H9 (cell line): ENCODE measurements at regions not wholly inside any gene's neighbourhood (a gene's known extent, or its start where the extent isn't known, plus 50 kb on each side); places are given as distances from the start of the nearest gene placed in this dataset.

Source experiments
- DNase-seq: peaks from one replicate; pipeline ENCODE4 v3.0.0-alpha.2; 2017
- H2AFZ ChIP-seq: one replicate; pipeline ENCODE4 v1.6.1; 2013; ENCODE audit warnings: mild to moderate bottlenecking, low read length, control low read depth, moderate library complexity
- H2AK5ac ChIP-seq: 2 replicates; pipeline ENCODE4 v1.6.1; 2013; ENCODE audit warnings: low read length, control low read depth, mixed read lengths; ENCODE audit not compliant: insufficient read length
- H2BK120ac ChIP-seq: one replicate; pipeline ENCODE4 v1.6.1; 2013; ENCODE audit warnings: low read depth, mild to moderate bottlenecking, low read length, control low read depth, inconsistent platforms; ENCODE audit not compliant: poor library complexity, severe bottlenecking
- H2BK12ac ChIP-seq: 2 replicates; pipeline ENCODE4 v1.6.1; 2013; ENCODE audit warnings: low read length, control low read depth, mixed read lengths, low read depth; ENCODE audit not compliant: insufficient read length
- H2BK15ac ChIP-seq: 2 replicates; pipeline ENCODE4 v1.6.1; 2013; ENCODE audit warnings: low read depth, low read length, control low read depth
- H2BK20ac ChIP-seq: one replicate; pipeline ENCODE4 v1.6.1; 2013; ENCODE audit warnings: low read depth, mild to moderate bottlenecking, low read length, control low read depth, inconsistent platforms; ENCODE audit not compliant: poor library complexity, severe bottlenecking
- H2BK5ac ChIP-seq: 2 replicates; pipeline ENCODE4 v1.6.1; 2013; ENCODE audit warnings: low read length, control low read depth, mixed read lengths; ENCODE audit not compliant: insufficient read length
- H3K14ac ChIP-seq: 2 replicates; pipeline ENCODE4 v1.6.1; 2013; ENCODE audit warnings: low read length, control low read depth; ENCODE audit not compliant: insufficient read depth
- H3K18ac ChIP-seq: 2 replicates; pipeline ENCODE4 v1.6.1; 2013; ENCODE audit warnings: low read depth, mild to moderate bottlenecking, mixed read lengths, low read length, control low read depth; ENCODE audit not compliant: insufficient read length
- H3K23ac ChIP-seq: 2 replicates; pipeline ENCODE4 v1.6.1; 2013; ENCODE audit warnings: low read length, control low read depth, mixed read lengths, low read depth; ENCODE audit not compliant: insufficient read length
- H3K23me2 ChIP-seq: 2 replicates; pipeline ENCODE4 v1.6.1; 2013; ENCODE audit warnings: low read depth, mild to moderate bottlenecking, mixed read lengths, low read length, control low read depth; ENCODE audit not compliant: insufficient read length, poor library complexity, severe bottlenecking
- H3K27ac ChIP-seq: 2 replicates; pipeline ENCODE4 v1.5.1; 2013; ENCODE audit warnings: low read length, control low read depth, mixed read lengths, low read depth; ENCODE audit not compliant: insufficient read length
- H3K27me3 ChIP-seq: 2 replicates; pipeline ENCODE4 v1.6.1; 2013; ENCODE audit warnings: low read length, control low read depth, inconsistent platforms; ENCODE audit not compliant: insufficient read depth
- H3K4ac ChIP-seq: 2 replicates; pipeline ENCODE4 v1.6.1; 2013; ENCODE audit warnings: low read depth, mild to moderate bottlenecking, control low read depth, inconsistent platforms, low read length, moderate library complexity
- H3K4me1 ChIP-seq: 2 replicates; pipeline ENCODE4 v1.6.1; 2013; ENCODE audit warnings: low read length, control low read depth, inconsistent platforms; ENCODE audit not compliant: insufficient read depth
- H3K4me2 ChIP-seq: 2 replicates; pipeline ENCODE4 v1.6.1; 2013; ENCODE audit warnings: low read length, control low read depth, mixed read lengths; ENCODE audit not compliant: insufficient read length, insufficient read depth
- H3K56ac ChIP-seq: 2 replicates; pipeline ENCODE4 v1.6.1; 2013; ENCODE audit warnings: low read depth, mild to moderate bottlenecking, mixed read lengths, low read length, control low read depth; ENCODE audit not compliant: insufficient read length
- H3K79me1 ChIP-seq: 2 replicates; pipeline ENCODE4 v1.6.1; 2013; ENCODE audit warnings: low read depth, mild to moderate bottlenecking, moderate library complexity, low read length, control low read depth, inconsistent platforms; ENCODE audit not compliant: insufficient read depth, poor library complexity, severe bottlenecking
- H3K79me2 ChIP-seq: 2 replicates; pipeline ENCODE4 v1.6.1; 2013; ENCODE audit warnings: low read length, control low read depth, inconsistent platforms; ENCODE audit not compliant: insufficient read depth
- H3K9ac ChIP-seq: 2 replicates; pipeline ENCODE4 v1.6.1; 2013; ENCODE audit warnings: low read length, control low read depth, mixed read lengths; ENCODE audit not compliant: insufficient read length; ENCODE audit errors: extremely low read depth
- H3K9me3 ChIP-seq: one replicate; pipeline ENCODE4 v1.6.1; 2013; ENCODE audit warnings: low read depth, low read length, inconsistent platforms; ENCODE audit not compliant: control insufficient read depth
- H3T11ph ChIP-seq: one replicate; pipeline ENCODE4 v1.6.1; 2013; ENCODE audit warnings: mild to moderate bottlenecking, low read length, control low read depth, inconsistent platforms
- H4K20me1 ChIP-seq: one replicate; pipeline ENCODE4 v1.6.1; 2013; ENCODE audit not compliant: control insufficient read depth, insufficient read length, insufficient read depth
- H4K5ac ChIP-seq: 2 replicates; pipeline ENCODE4 v1.6.1; 2013; ENCODE audit warnings: low read depth, mild to moderate bottlenecking, mixed read lengths, low read length, control low read depth; ENCODE audit not compliant: insufficient read length
- H4K8ac ChIP-seq: replicated peaks from 2 replicates; pipeline ENCODE4 v1.6.1; 2013; ENCODE audit warnings: low read length, control low read depth, mixed read lengths, low read depth; ENCODE audit not compliant: insufficient read length
- H4K91ac ChIP-seq: 2 replicates; pipeline ENCODE4 v1.6.1; 2013; ENCODE audit warnings: low read depth, mild to moderate bottlenecking, moderate library complexity, mixed read lengths, low read length, control low read depth; ENCODE audit not compliant: insufficient read length
- H3K27ac Mint-ChIP-seq, 3 experiments: 2 replicates in 2 of 3; 3 replicates in 1 of 3; pipeline ENCODE4 v1.8.0; 2020 to 2021; ENCODE audit warnings: mixed read lengths in 3 of 3, mild to moderate bottlenecking in 1 of 3, moderate library complexity in 1 of 3
- H3K27me3 Mint-ChIP-seq: 2 replicates; pipeline ENCODE4 v1.8.0; 2021; ENCODE audit warnings: low read depth, mild to moderate bottlenecking, moderate library complexity, mixed read lengths
- H3K36me3 Mint-ChIP-seq, 3 experiments: 2 replicates in 2 of 3; 3 replicates in 1 of 3; pipeline ENCODE4 v1.8.0; 2020 to 2021; ENCODE audit warnings: low read depth in 3 of 3, mixed read lengths in 3 of 3; ENCODE audit not compliant: insufficient read depth in 1 of 3
- H3K4me1 Mint-ChIP-seq, 2 experiments: 2 replicates each; pipeline ENCODE4 v1.8.0; 2020; ENCODE audit warnings: mixed read lengths in 2 of 2
- H3K4me3 Mint-ChIP-seq, 2 experiments: 2 replicates in 1 of 2; 3 replicates in 1 of 2; pipeline ENCODE4 v1.8.0; 2020 to 2021; ENCODE audit warnings: mild to moderate bottlenecking in 2 of 2, mixed read lengths in 2 of 2, moderate library complexity in 1 of 2
- H3K9me3 Mint-ChIP-seq, 2 experiments: 2 replicates in 1 of 2; 3 replicates in 1 of 2; pipeline ENCODE4 v1.8.0; 2020; ENCODE audit warnings: mild to moderate bottlenecking in 2 of 2, mixed read lengths in 2 of 2, moderate library complexity in 1 of 2
- CTCF ChIP-seq: fragments of 200-600 bp; sonication (generic); conservative IDR thresholded peaks from 3 replicates; pipeline ENCODE4 v1.8.0; 2021; ENCODE audit warnings: antibody characterized with exemption, mild to moderate bottlenecking
- WGBS: extraction: QIAGEN DNeasy Blood & Tissue Kit; methylation state at CpG from one replicate; pipeline ENCODE4 v1.1.7; 2013; ENCODE audit warnings: missing lambda C conversion rate, low lambda C conversion rate, mixed read lengths; ENCODE audit not compliant: insufficient read length; ENCODE audit errors: extremely low coverage; 5-methylcytosine and 5-hydroxymethylcytosine counted together

- TF ChIP-seq CTCF = no peak
- no peak overlapping the region for H3K27ac Mint-ChIP-seq
- H3K9me3 Mint-ChIP-seq = peaks cover 10 to 14% of the 10 kb centered on the region in 2 experiments; a peak in 4 of 5 replicates
- H3T11ph ChIP-seq = no peak overlapping the region
- no peak overlapping the region for H2BK20ac ChIP-seq
- H3K27ac ChIP-seq = no peak overlapping the region
- H3K4me1 ChIP-seq = no peaks in the 10 kb centered on the region
- no peak overlapping the region for H3K14ac ChIP-seq
- no peaks in the 10 kb centered on the region for H3K79me1 ChIP-seq
- H3K9me3 ChIP-seq = no peaks in the 10 kb centered on the region
- H4K8ac ChIP-seq = no peak overlapping the region
- H3K4me1 Mint-ChIP-seq = no peaks in the 10 kb centered on the region
- no peak overlapping the region for H3K18ac ChIP-seq
- WGBS = no CpG with 5 or more reads among the region's 2 CpGs
- no peak overlapping the region for H3K4me2 ChIP-seq
- no peak overlapping the region for H3K4ac ChIP-seq
- H2AK5ac ChIP-seq = no peak overlapping the region
- no peak overlapping the region for H3K23ac ChIP-seq
- no peaks in the 10 kb centered on the region for H3K79me2 ChIP-seq
- no peak overlapping the region for H2BK5ac ChIP-seq
- H3K27me3 ChIP-seq = no peaks in the 10 kb centered on the region
- H3K23me2 ChIP-seq = no peaks in the 10 kb centered on the region
- no peak overlapping the region for H2BK15ac ChIP-seq
- no peak overlapping the region for H2BK120ac ChIP-seq
- H4K5ac ChIP-seq = no peak overlapping the region
- H3K27me3 Mint-ChIP-seq = no peaks in the 10 kb centered on the region; the same call in 1 of the 2 replicates
- no peak overlapping the region for H2AFZ ChIP-seq
- H3K36me3 Mint-ChIP-seq = peaks cover 0 to 10% (median 2%) of the 10 kb centered on the region in 3 experiments; a peak in 4 of 7 replicates
- DNase-seq = no peak
- H4K20me1 ChIP-seq = no peaks in the 10 kb centered on the region
- H2BK12ac ChIP-seq = no peak overlapping the region
- no peak overlapping the region for H3K9ac ChIP-seq
- H4K91ac ChIP-seq = no peak overlapping the region
- no peak overlapping the region for H3K56ac ChIP-seq
- H3K4me3 Mint-ChIP-seq = no peak overlapping the region
Observed at GRCh38 chr7:118563311-118563710, 338.8 kb downstream of the ANKRD7 start.
